ENCODE measurements at regions not wholly inside any gene's neighbourhood (a gene's known extent, or its start where the extent isn't known, plus 50 kb on each side); places are given as distances from the start of the nearest gene placed in this dataset.

DNA sequence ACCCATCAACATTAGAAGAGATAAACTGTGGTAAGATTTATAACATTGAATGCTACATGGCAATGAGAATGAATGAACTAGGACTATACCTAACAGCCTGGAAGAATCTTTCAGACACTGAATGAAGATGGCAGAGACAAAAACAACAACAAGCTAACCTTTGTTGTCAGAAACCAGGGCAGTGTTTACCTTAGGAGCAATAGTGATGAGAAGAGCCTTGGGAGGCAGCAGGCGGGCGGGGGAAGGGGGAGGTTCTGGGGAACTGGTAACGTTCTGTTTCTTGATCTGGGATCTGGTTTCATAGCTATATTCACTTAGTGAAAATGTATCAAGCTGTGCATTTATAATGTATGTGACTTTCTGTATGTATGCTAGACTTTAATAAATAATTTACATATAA is 139.0 kb upstream of the TNRC6C start:
- no peak for DNase-seq

DNA sequence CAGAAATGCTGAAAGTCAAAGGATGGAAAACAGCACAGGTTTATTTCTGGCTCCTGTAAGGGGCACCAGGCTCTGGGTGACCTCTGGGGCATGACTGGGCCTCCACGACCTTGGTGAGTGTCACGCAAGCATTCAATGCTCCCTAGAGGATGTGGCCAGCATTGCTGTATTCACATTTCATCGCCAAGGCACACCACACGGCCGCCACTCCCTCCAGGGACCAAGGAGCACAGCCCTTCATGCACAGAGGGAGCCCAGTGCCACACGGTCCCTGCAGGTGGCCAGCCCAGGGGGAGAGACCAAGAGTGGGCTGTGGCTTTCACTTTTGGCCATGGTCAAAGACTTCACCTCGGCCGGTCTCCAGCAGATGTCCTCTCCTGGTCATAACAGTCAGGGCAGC is 137.4 kb upstream of the TNRC6C start:
- DNase-seq: peak; percentile 33 to 37
- intact Hi-C loops (cut with DNase I): loop anchor here in 2 of 10 donors (5.0 to 10.0 kb wide), 2 partner anchors 136 to 276 kb away; partner anchors contain the start of gene TNRC6C (in 1 of the 2)
- TF ChIP-seq, protein P1, sequence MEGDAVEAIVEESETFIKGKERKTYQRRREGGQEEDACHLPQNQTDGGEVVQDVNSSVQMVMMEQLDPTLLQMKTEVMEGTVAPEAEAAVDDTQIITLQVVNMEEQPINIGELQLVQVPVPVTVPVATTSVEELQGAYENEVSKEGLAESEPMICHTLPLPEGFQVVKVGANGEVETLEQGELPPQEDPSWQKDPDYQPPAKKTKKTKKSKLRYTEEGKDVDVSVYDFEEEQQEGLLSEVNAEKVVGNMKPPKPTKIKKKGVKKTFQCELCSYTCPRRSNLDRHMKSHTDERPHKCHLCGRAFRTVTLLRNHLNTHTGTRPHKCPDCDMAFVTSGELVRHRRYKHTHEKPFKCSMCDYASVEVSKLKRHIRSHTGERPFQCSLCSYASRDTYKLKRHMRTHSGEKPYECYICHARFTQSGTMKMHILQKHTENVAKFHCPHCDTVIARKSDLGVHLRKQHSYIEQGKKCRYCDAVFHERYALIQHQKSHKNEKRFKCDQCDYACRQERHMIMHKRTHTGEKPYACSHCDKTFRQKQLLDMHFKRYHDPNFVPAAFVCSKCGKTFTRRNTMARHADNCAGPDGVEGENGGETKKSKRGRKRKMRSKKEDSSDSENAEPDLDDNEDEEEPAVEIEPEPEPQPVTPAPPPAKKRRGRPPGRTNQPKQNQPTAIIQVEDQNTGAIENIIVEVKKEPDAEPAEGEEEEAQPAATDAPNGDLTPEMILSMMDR (IDR thresholded peaks at IDR 0.05): peak in 7 of 9 donors; percentile 19 to 44 (median 22)
- H3K4me1 ChIP-seq: peaks cover 4 to 39% (median 11%) of the 10 kb centered on the region in 9 donors
- peak in 7 of 8 donors; percentile 41 to 79 (median 66) for ATAC-seq
- no peaks in the 10 kb centered on the region for H3K27me3 ChIP-seq
- no peak overlapping the region for H3K4me3 ChIP-seq
- no peaks in the 10 kb centered on the region for H3K9me3 ChIP-seq
- WGBS, 2 donors: 58% methylated on average over 8 of the region's 8 CpGs
- H3K27ac ChIP-seq: peak overlapping the region in 3 of 10 donors; percentile 27 to 35 (median 30)
- H3K36me3 ChIP-seq: no peaks in the 10 kb centered on the region

More for the DNA sequence above, 139.0 kb upstream of the TNRC6C start:
- H3K4me1 ChIP-seq: peaks cover 4 to 36% (median 11%) of the 10 kb centered on the region in 9 donors
- H3K27ac ChIP-seq: no peak overlapping the region
- TF ChIP-seq, protein P1 (IDR thresholded peaks at IDR 0.05): no peak
- WGBS, 2 donors: 76 to 88% methylated on average over 3 of the region's 3 CpGs
- no peaks in the 10 kb centered on the region for H3K36me3 ChIP-seq
- intact Hi-C loops (cut with DNase I): no loop called here
- ATAC-seq: no peak
- H3K4me3 ChIP-seq: no peak overlapping the region
- H3K9me3 ChIP-seq: no peaks in the 10 kb centered on the region
- no peaks in the 10 kb centered on the region for H3K27me3 ChIP-seq

DNA sequence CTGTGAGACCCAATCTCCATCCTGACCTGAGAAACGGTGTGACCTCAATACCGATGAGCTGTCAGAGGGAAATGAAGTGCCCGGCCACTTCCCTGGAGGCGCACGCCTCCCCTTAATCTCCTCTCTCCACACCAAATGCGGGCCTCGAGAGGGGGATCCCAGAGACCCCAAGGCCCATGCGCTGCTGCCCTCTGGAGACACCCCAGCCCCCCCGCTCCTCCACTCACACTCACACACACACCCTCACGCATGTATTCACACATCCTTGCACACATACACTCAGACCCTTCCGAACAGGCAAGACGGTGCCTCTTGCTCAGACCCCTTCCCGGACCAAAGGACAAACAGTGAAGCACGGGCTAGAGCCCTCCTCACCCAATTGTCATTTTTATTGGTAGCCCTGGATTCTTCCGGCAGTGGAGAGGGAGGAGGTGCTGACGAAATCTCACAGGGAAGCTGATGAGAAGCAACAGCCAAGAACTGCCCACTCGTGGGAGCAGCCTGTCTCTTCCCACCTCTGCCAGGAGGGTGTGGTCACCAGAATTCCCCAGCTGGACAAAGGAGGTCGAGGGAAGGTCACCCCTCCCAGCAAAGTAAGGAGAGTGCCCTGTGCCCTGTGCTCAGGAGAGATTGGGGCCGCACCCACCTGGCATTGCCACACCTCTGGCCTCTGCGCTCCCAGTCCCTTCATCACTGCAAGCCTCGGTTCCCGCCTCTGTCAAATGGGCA is 136.0 kb upstream of the TNRC6C start:
- Histone ChIP-seq H3K4me1 (peaks cover 4 to 39% (median 12%) of the 10 kb centered on the region in 9 donors), H3K27ac (peak overlapping the region in 7 of 10 donors; percentile 8 to 59 (median 53)), H3K4me3 (no peak overlapping the region), H3K36me3 (no peaks in the 10 kb centered on the region), H3K9me3 (no peaks in the 10 kb centered on the region), H3K27me3 (no peaks in the 10 kb centered on the region)
- 68 to 73% methylated on average over 22 of the region's 22 CpGs for WGBS, 2 donors
- intact Hi-C loops (cut with DNase I): loop anchor here in 2 of 10 donors (5.0 to 10.0 kb wide), 2 partner anchors 135 to 278 kb away; partner anchors contain the start of gene TNRC6C (in 1 of the 2)
- TF ChIP-seq, protein P1 (IDR thresholded peaks at IDR 0.05): no peak
- ATAC-seq (peak; percentile 32 to 86 (median 73)), DNase-seq (peak; percentile 40 to 56)

DNA sequence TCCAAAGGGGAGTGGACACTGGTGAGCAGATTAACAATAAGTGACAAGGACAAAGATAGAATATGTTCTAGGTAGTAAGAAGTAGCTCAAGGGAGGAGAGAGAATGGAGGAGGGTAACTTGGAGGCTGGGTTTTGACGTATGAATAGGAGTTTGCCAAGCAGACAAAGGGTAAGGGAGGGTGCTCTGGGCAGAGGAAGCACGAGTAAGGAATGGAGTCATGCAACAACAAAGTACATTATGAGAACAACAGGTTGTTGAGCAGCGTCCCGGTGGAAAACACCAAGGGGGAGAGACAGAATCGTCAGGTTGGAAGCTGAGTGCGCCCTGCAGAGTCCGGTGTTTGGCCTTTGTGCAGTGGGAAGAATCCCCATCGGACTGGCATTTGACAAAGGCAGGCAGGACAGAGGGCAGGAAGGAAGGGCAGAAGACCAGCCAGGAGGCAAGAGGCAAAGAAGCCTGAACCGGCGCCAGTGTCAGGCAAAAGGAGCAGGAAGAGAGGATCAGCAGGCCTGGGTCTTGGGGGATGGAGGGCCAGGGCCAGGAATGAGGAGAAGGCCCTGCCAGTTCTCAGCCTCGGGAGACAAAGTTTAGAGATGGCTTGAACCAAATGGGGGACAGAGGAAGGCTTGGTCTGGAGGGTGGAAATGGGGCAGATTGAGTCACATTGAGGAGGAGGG is 134.3 kb upstream of the TNRC6C start:
- TF ChIP-seq, protein P1 (IDR thresholded peaks at IDR 0.05): no peak
- H3K9me3 ChIP-seq: no peaks in the 10 kb centered on the region
- intact Hi-C loops (cut with DNase I): loop anchor here in 2 of 10 donors (5.0 to 10.0 kb wide), 2 partner anchors 133 to 279 kb away; partner anchors contain the start of gene TNRC6C (in 1 of the 2)
- peak overlapping the region in 4 of 10 donors; percentile 0 to 59 (median 51) for H3K27ac ChIP-seq
- ATAC-seq (no peak), DNase-seq (no peak)
- 74 to 83% methylated on average over 11 of the region's 11 CpGs for WGBS, 2 donors
- no peaks in the 10 kb centered on the region for H3K27me3 ChIP-seq
- H3K4me1 ChIP-seq: peaks cover 5 to 54% (median 14%) of the 10 kb centered on the region in 9 donors
- no peaks in the 10 kb centered on the region for H3K36me3 ChIP-seq
- no peak overlapping the region for H3K4me3 ChIP-seq
